ENCODE measurements at regions not wholly inside any gene's neighbourhood (a gene's known extent, or its start where the extent isn't known, plus 50 kb on each side); places are given as distances from the start of the nearest gene placed in this dataset.

GRCh38 chr20:53829255-53829723 lies 235.7 kb upstream of the ZNF217 start:
- peak overlapping the region; percentile 91 for H3K27ac ChIP-seq (ENCODE audit: low read depth, low read length)
- peak overlapping the region; percentile 65 for H3K4me2 ChIP-seq (ENCODE audit: low read depth, low read length, poor library complexity, severe bottlenecking)
- no peaks in the 10 kb centered on the region for H3K27me3 ChIP-seq (ENCODE audit: low read length)
- peak overlapping the region; percentile 19 for H3K4me3 ChIP-seq (ENCODE audit: insufficient read depth, low read length, poor library complexity, severe bottlenecking)
- H3K9ac ChIP-seq (ENCODE audit: low read length): peak overlapping the region; percentile 48
- H3F3A ChIP-seq (ENCODE audit: insufficient read depth): peaks cover 29% of the 10 kb centered on the region
- H3K36me3 ChIP-seq (ENCODE audit: low read length): no peaks in the 10 kb centered on the region
- peak overlapping the region; percentile 49 for H2AFZ ChIP-seq (ENCODE audit: low read depth, low read length, severe bottlenecking)
- no peaks in the 10 kb centered on the region for H3K79me2 ChIP-seq (ENCODE audit: insufficient read depth, low read length)
- no peaks in the 10 kb centered on the region for H3K9me3 ChIP-seq (ENCODE audit: insufficient read depth, low read length)
- TF ChIP-seq EZH2phosphoT487 (conservative IDR thresholded peaks at IDR 0.05; ENCODE audit: low read length): no peak
- TF ChIP-seq CTCF (IDR thresholded peaks at IDR 0.05; ENCODE audit: insufficient read depth, low read length, poor library complexity, severe bottlenecking): no peak
- no peaks in the 10 kb centered on the region for H4K20me1 ChIP-seq (ENCODE audit: low read depth, low read length)
- no peaks in the 10 kb centered on the region for H3K9me2 ChIP-seq (replicated peaks; ENCODE audit: insufficient read depth, low read length)

- Histone ChIP-seq H3K9me2 (replicated peaks; ENCODE audit: insufficient read depth, low read length) (no peaks in the 10 kb centered on the region), H3F3A (ENCODE audit: insufficient read depth) (peaks cover 25% of the 10 kb centered on the region; the same call in 1 of the 2 replicates), H2AFZ (ENCODE audit: low read depth, low read length, severe bottlenecking) (peak overlapping the region; percentile 49), H3K9me3 (ENCODE audit: insufficient read depth, low read length) (no peaks in the 10 kb centered on the region), H3K9ac (ENCODE audit: low read length) (peak overlapping the region; percentile 48), H3K79me2 (ENCODE audit: insufficient read depth, low read length) (no peaks in the 10 kb centered on the region), H4K20me1 (ENCODE audit: low read depth, low read length) (no peaks in the 10 kb centered on the region), H3K27ac (ENCODE audit: low read depth, low read length) (peak overlapping the region; percentile 91), H3K4me2 (ENCODE audit: low read depth, low read length, poor library complexity, severe bottlenecking) (peak overlapping the region; percentile 65), H3K4me3 (ENCODE audit: insufficient read depth, low read length, poor library complexity, severe bottlenecking) (peak overlapping the region; percentile 19), H3K36me3 (ENCODE audit: low read length) (no peaks in the 10 kb centered on the region), H3K27me3 (ENCODE audit: low read length) (no peaks in the 10 kb centered on the region)
- TF ChIP-seq CTCF (IDR thresholded peaks at IDR 0.05; ENCODE audit: insufficient read depth, low read length, poor library complexity, severe bottlenecking): no peak
- no peak for TF ChIP-seq EZH2phosphoT487 (conservative IDR thresholded peaks at IDR 0.05; ENCODE audit: low read length)
Measured at GRCh38 chr20:53828682-53829254, 235.1 kb upstream of the ZNF217 start.

GRCh38 chr20:53828088-53828681 lies 234.5 kb upstream of the ZNF217 start:
- Histone ChIP-seq H3K4me2 (ENCODE audit: low read depth, low read length, poor library complexity, severe bottlenecking) (peak overlapping the region; percentile 65), H3K9ac (ENCODE audit: low read length) (peak overlapping the region; percentile 48), H3K9me2 (replicated peaks; ENCODE audit: insufficient read depth, low read length) (no peaks in the 10 kb centered on the region), H4K20me1 (ENCODE audit: low read depth, low read length) (no peaks in the 10 kb centered on the region), H3F3A (ENCODE audit: insufficient read depth) (peaks cover 19% of the 10 kb centered on the region; the same call in 1 of the 2 replicates), H3K4me3 (ENCODE audit: insufficient read depth, low read length, poor library complexity, severe bottlenecking) (no peak overlapping the region), H3K27ac (ENCODE audit: low read depth, low read length) (peak overlapping the region; percentile 91), H2AFZ (ENCODE audit: low read depth, low read length, severe bottlenecking) (peak overlapping the region; percentile 49), H3K36me3 (ENCODE audit: low read length) (no peaks in the 10 kb centered on the region), H3K79me2 (ENCODE audit: insufficient read depth, low read length) (no peaks in the 10 kb centered on the region), H3K27me3 (ENCODE audit: low read length) (no peaks in the 10 kb centered on the region), H3K9me3 (ENCODE audit: insufficient read depth, low read length) (no peaks in the 10 kb centered on the region)
- TF ChIP-seq EZH2phosphoT487 (conservative IDR thresholded peaks at IDR 0.05; ENCODE audit: low read length) (no peak), CTCF (IDR thresholded peaks at IDR 0.05; ENCODE audit: insufficient read depth, low read length, poor library complexity, severe bottlenecking) (no peak)

Measured in SU-DHL-6 (cell line).